Thoracic aorta (tissue), 2 donors: ENCODE measurements at regions not wholly inside any gene's neighbourhood (a gene's known extent, or its start where the extent isn't known, plus 50 kb on each side); places are given as distances from the start of the nearest gene placed in this dataset.

Experiments
- ATAC-seq: fragments of 150-250 bp; one replicate; pipeline ENCODE4 v1.8.0; 2017; ENCODE audit warnings: low read depth; ENCODE audit not compliant: insufficient number of reproducible peaks, low FRiP score
- DNase-seq: peaks from one replicate; pipeline ENCODE4 v3.0.0-alpha.2; 2020; ENCODE audit warnings: low spot score
- H3K27ac ChIP-seq, 2 donors: fragments of 200-600 bp; sonication (generic); 1 replicate in 1 of 2; 2 replicates in 1 of 2; pipeline ENCODE4 v1.5.1; 2016; ENCODE audit warnings: mild to moderate bottlenecking in 2 of 2, moderate library complexity in 2 of 2
- H3K27me3 ChIP-seq: fragments of 200-600 bp; sonication (generic); replicated peaks from 2 replicates; pipeline ENCODE4 v1.6.0; 2016; ENCODE audit warnings: mild to moderate bottlenecking; ENCODE audit not compliant: insufficient read depth
- H3K36me3 ChIP-seq: fragments of 200-600 bp; sonication (generic); one replicate; pipeline ENCODE4 v1.5.1; 2016
- H3K4me1 ChIP-seq, 2 donors: fragments of 200-600 bp; sonication (generic); 1 replicate in 1 of 2; 2 replicates in 1 of 2; pipeline versions ENCODE4 v1.5.1 to v1.6.0; 2016; ENCODE audit warnings: low read depth in 2 of 2, mild to moderate bottlenecking in 1 of 2; ENCODE audit not compliant: control insufficient read depth in 1 of 2
- H3K4me3 ChIP-seq: fragments of 200-600 bp; sonication (generic); 2 replicates; pipeline ENCODE4 v1.5.1; 2016; ENCODE audit warnings: mild to moderate bottlenecking
- H3K9me3 ChIP-seq: fragments of 200-600 bp; sonication (generic); 2 replicates; pipeline ENCODE4 v1.5.1; 2016
- TF ChIP-seq, protein P1 (sequence below): fragments of 200-600 bp; sonication (generic); IDR thresholded peaks from one replicate; pipeline ENCODE4 v1.5.1; 2019; ENCODE audit warnings: antibody characterized with exemption

DNA sequence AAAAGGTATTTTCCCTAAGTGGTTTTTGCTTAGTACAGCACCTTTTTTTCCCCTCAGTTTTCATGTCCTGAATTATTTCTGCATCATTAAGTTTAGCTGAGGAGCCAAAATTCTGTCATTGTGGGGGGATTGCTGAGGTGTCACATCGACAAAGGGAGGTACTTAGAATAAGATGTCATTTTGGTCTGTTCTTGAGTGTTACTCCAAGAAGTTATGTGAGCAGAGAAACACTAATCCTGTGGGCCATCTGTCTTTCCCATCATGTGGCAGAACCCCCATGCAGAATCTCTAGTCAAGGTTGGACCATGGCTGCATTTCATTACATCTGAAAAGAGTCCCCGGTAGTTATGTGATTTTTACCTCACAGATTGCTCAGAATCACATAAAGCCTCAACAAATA is 167.8 kb upstream of the CENPW start:
- no peak for DNase-seq
- Histone ChIP-seq H3K36me3 (no peaks in the 10 kb centered on the region), H3K4me1 (no peaks in the 10 kb centered on the region), H3K27me3 (no peaks in the 10 kb centered on the region), H3K9me3 (no peaks in the 10 kb centered on the region), H3K4me3 (no peak overlapping the region), H3K27ac (no peak overlapping the region)
- no peak for ATAC-seq
- TF ChIP-seq, protein P1, sequence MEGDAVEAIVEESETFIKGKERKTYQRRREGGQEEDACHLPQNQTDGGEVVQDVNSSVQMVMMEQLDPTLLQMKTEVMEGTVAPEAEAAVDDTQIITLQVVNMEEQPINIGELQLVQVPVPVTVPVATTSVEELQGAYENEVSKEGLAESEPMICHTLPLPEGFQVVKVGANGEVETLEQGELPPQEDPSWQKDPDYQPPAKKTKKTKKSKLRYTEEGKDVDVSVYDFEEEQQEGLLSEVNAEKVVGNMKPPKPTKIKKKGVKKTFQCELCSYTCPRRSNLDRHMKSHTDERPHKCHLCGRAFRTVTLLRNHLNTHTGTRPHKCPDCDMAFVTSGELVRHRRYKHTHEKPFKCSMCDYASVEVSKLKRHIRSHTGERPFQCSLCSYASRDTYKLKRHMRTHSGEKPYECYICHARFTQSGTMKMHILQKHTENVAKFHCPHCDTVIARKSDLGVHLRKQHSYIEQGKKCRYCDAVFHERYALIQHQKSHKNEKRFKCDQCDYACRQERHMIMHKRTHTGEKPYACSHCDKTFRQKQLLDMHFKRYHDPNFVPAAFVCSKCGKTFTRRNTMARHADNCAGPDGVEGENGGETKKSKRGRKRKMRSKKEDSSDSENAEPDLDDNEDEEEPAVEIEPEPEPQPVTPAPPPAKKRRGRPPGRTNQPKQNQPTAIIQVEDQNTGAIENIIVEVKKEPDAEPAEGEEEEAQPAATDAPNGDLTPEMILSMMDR: no peak

DNA sequence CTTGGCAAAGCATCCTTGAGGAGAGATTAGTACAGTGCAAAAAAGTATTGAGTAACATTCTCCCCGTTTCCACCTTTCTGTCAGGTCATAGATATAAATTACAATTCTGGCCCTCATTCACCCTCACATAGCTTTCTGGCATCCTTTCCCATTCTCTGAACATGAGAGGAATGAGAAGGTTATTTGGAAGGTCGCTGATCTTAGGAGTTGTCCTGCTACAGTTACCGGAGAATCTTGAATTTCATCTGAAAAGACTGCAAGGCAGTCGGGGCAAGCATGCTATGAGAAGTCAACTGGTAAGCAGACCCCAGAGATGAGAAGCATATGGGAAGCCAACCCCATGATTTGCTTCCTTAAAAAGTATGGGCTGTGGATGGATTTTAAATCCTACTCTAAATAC is 166.7 kb upstream of the CENPW start:
- no peaks in the 10 kb centered on the region for H3K36me3 ChIP-seq
- DNase-seq (no peak), ATAC-seq (no peak)
- no peaks in the 10 kb centered on the region for H3K4me1 ChIP-seq
- H3K27ac ChIP-seq: no peak overlapping the region
- TF ChIP-seq, protein P1: no peak
- no peaks in the 10 kb centered on the region for H3K27me3 ChIP-seq
- no peaks in the 10 kb centered on the region for H3K9me3 ChIP-seq
- no peak overlapping the region for H3K4me3 ChIP-seq

DNA sequence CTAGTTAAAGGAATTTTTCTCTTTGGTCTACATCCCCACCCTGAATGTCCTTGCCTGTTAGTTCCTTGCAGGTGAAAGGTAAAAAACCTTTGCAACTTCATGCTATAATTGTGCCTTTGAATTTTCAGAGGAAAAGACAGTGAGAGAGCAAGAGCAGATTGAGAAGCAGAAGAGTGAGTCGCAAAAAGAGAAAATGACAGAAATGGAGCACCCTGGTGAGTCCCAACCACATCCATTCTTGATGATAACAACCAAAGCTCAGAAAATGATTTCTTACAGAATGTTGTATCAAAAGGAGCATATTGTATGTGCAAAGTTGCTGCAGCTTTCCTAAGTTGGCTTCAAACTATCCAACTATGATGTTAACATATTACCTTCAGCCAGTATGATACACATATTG is 165.2 kb upstream of the CENPW start:
- Histone ChIP-seq H3K4me3 (no peak overlapping the region), H3K9me3 (no peaks in the 10 kb centered on the region), H3K36me3 (no peaks in the 10 kb centered on the region), H3K27ac (no peak overlapping the region), H3K4me1 (peaks cover 0 to 3% of the 10 kb centered on the region in 2 donors), H3K27me3 (no peaks in the 10 kb centered on the region)
- DNase-seq: no peak
- ATAC-seq: no peak
- TF ChIP-seq, protein P1: no peak

DNA sequence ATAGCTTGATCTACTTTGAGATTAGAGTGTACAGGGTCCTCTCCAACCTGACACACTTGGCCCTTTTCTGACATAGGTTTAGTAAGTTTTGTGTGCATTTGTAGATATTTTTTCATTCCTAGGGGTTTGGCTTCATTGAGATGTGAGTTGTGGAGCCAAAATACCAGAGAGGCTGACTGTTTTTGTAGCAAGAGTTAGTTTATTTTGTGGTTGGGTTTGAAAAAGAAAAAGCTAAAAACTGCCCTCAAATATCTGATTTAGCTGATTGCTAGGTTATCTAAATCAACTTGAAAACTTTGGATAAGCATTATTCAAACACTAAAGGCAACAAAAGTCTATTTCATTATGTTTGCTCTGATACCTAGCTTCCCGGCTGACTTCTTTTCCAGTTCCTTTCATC is 164.7 kb upstream of the CENPW start:
- H3K9me3 ChIP-seq: no peaks in the 10 kb centered on the region
- TF ChIP-seq, protein P1: no peak
- no peaks in the 10 kb centered on the region for H3K27me3 ChIP-seq
- no peak overlapping the region for H3K4me3 ChIP-seq
- DNase-seq (no peak), ATAC-seq (no peak)
- peaks cover 2 to 8% of the 10 kb centered on the region in 2 donors for H3K4me1 ChIP-seq
- H3K36me3 ChIP-seq: no peaks in the 10 kb centered on the region
- no peak overlapping the region for H3K27ac ChIP-seq

DNA sequence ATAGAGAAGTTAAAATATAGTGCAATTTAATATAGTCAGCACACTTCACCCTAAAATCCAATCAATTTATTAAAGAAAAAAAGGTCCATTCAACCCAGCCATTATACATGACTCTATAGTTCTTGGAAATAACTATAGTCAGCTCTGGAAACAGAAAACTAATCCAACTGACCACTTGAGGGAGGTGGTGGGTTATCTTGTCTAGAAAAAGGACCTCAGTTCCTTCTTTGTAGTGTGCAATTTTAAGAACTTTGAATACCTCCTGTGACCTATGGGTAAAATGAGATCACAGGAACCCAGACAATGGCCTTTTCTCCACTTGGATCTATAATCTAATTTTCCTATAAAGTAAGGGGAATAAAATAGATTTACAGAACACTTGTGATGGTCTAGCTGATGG is 163.6 kb upstream of the CENPW start:
- Histone ChIP-seq H3K36me3 (no peaks in the 10 kb centered on the region), H3K4me1 (peaks cover 13 to 18% of the 10 kb centered on the region in 2 donors), H3K9me3 (no peaks in the 10 kb centered on the region), H3K27me3 (no peaks in the 10 kb centered on the region), H3K4me3 (no peak overlapping the region), H3K27ac (no peak overlapping the region)
- ATAC-seq (no peak), DNase-seq (no peak)
- TF ChIP-seq, protein P1: no peak
